ENCODE measurements at regions not wholly inside any gene's neighbourhood (a gene's known extent, or its start where the extent isn't known, plus 50 kb on each side); places are given as distances from the start of the nearest gene placed in this dataset.
"Not testable (repeated sequence)": the region's sequence is repeated elsewhere in the genome, so short reads cannot be mapped to it uniquely, and the experiment has no call there.

GRCh38 chr2:16240402-16240801 is 300.1 kb downstream of the MYCN start:
- no peaks in the 10 kb centered on the region for H3K36me3 Mint-ChIP-seq (ENCODE audit: low read depth)
- no peak for DNase-seq (ENCODE audit: low spot score)
- H3K4me3 Mint-ChIP-seq (ENCODE audit: low read depth), result no peak overlapping the region
- H3K27me3 Mint-ChIP-seq (ENCODE audit: low read depth), result no peaks in the 10 kb centered on the region
- H3K4me1 Mint-ChIP-seq (ENCODE audit: low read depth), result no peaks in the 10 kb centered on the region
- no peaks in the 10 kb centered on the region for H3K9me3 Mint-ChIP-seq
- no peak overlapping the region for H3K27ac Mint-ChIP-seq
- intact Hi-C loops (cut with micrococcal nuclease), result no loop called here

GRCh38 chr2:16239296-16239850 is 299.0 kb downstream of the MYCN start:
- Mint-ChIP-seq H3K27ac (no peak overlapping the region), H3K9me3 (no peaks in the 10 kb centered on the region), H3K4me1 (ENCODE audit: low read depth) (no peaks in the 10 kb centered on the region), H3K27me3 (ENCODE audit: low read depth) (no peaks in the 10 kb centered on the region), H3K4me3 (ENCODE audit: low read depth) (no peak overlapping the region), H3K36me3 (ENCODE audit: low read depth) (no peaks in the 10 kb centered on the region)
- no peak for DNase-seq (ENCODE audit: low spot score)
- intact Hi-C loops (cut with micrococcal nuclease), result no loop called here

- H3K27ac Mint-ChIP-seq, result no peak overlapping the region
Observed at GRCh38 chr2:16238786-16239185, 298.4 kb downstream of the MYCN start.

GRCh38 chr2:16238001-16238761 is 297.8 kb downstream of the MYCN start:
- Mint-ChIP-seq H3K27me3 (ENCODE audit: low read depth) (no peaks in the 10 kb centered on the region), H3K9me3 (no peaks in the 10 kb centered on the region), H3K4me1 (ENCODE audit: low read depth) (no peaks in the 10 kb centered on the region), H3K4me3 (ENCODE audit: low read depth) (no peak overlapping the region), H3K36me3 (ENCODE audit: low read depth) (no peaks in the 10 kb centered on the region), H3K27ac (no peak overlapping the region)
- intact Hi-C loops (cut with micrococcal nuclease), result no loop called here
- no peak for DNase-seq (ENCODE audit: low spot score)

More at GRCh38 chr2:16238786-16239185, 298.4 kb downstream of the MYCN start:
- Mint-ChIP-seq H3K9me3 (no peaks in the 10 kb centered on the region), H3K4me1 (ENCODE audit: low read depth) (no peaks in the 10 kb centered on the region), H3K27me3 (ENCODE audit: low read depth) (no peaks in the 10 kb centered on the region), H3K4me3 (ENCODE audit: low read depth) (no peak overlapping the region), H3K36me3 (ENCODE audit: low read depth) (no peaks in the 10 kb centered on the region)
- DNase-seq (ENCODE audit: low spot score), result no peak
- intact Hi-C loops (cut with micrococcal nuclease), result no loop called here

- no peak for DNase-seq (ENCODE audit: low spot score)
Observed at GRCh38 chr2:16235747-16236146, 295.4 kb downstream of the MYCN start.

GRCh38 chr2:16235291-16235690 is 294.9 kb downstream of the MYCN start:
- intact Hi-C loops (cut with micrococcal nuclease); H3K4me1 Mint-ChIP-seq (ENCODE audit: low read depth); H3K27ac Mint-ChIP-seq; DNase-seq (ENCODE audit: low spot score); H3K36me3 Mint-ChIP-seq (ENCODE audit: low read depth); H3K27me3 Mint-ChIP-seq (ENCODE audit: low read depth); H3K4me3 Mint-ChIP-seq (ENCODE audit: low read depth); H3K9me3 Mint-ChIP-seq: not testable (repeated sequence)

More at GRCh38 chr2:16235747-16236146, 295.4 kb downstream of the MYCN start:
- H3K4me3 Mint-ChIP-seq (ENCODE audit: low read depth), result no peak overlapping the region
- no peaks in the 10 kb centered on the region for H3K36me3 Mint-ChIP-seq (ENCODE audit: low read depth)
- H3K9me3 Mint-ChIP-seq, result no peaks in the 10 kb centered on the region
- no peaks in the 10 kb centered on the region for H3K4me1 Mint-ChIP-seq (ENCODE audit: low read depth)
- H3K27me3 Mint-ChIP-seq (ENCODE audit: low read depth), result no peaks in the 10 kb centered on the region
- intact Hi-C loops (cut with micrococcal nuclease), result no loop called here
- H3K27ac Mint-ChIP-seq, result no peak overlapping the region

- Mint-ChIP-seq H3K27me3 (ENCODE audit: low read depth) (no peaks in the 10 kb centered on the region), H3K4me3 (ENCODE audit: low read depth) (no peak overlapping the region), H3K36me3 (ENCODE audit: low read depth) (no peaks in the 10 kb centered on the region), H3K4me1 (ENCODE audit: low read depth) (no peaks in the 10 kb centered on the region), H3K9me3 (no peaks in the 10 kb centered on the region), H3K27ac (no peak overlapping the region)
- DNase-seq (ENCODE audit: low spot score), result no peak
- intact Hi-C loops (cut with micrococcal nuclease), result no loop called here
Observed at GRCh38 chr2:16228951-16229350, 288.6 kb downstream of the MYCN start.

GRCh38 chr2:16228471-16228870 is 288.1 kb downstream of the MYCN start:
- intact Hi-C loops (cut with micrococcal nuclease), result no loop called here
- Mint-ChIP-seq H3K9me3 (no peaks in the 10 kb centered on the region), H3K27ac (no peak overlapping the region), H3K27me3 (ENCODE audit: low read depth) (no peaks in the 10 kb centered on the region), H3K4me3 (ENCODE audit: low read depth) (no peak overlapping the region), H3K4me1 (ENCODE audit: low read depth) (no peaks in the 10 kb centered on the region), H3K36me3 (ENCODE audit: low read depth) (no peaks in the 10 kb centered on the region)
- DNase-seq (ENCODE audit: low spot score), result no peak

- H3K27me3 Mint-ChIP-seq (ENCODE audit: low read depth), result no peaks in the 10 kb centered on the region
- intact Hi-C loops (cut with micrococcal nuclease), result no loop called here
- H3K36me3 Mint-ChIP-seq (ENCODE audit: low read depth), result no peaks in the 10 kb centered on the region
- no peaks in the 10 kb centered on the region for H3K9me3 Mint-ChIP-seq
- H3K27ac Mint-ChIP-seq, result no peak overlapping the region
- no peaks in the 10 kb centered on the region for H3K4me1 Mint-ChIP-seq (ENCODE audit: low read depth)
- H3K4me3 Mint-ChIP-seq (ENCODE audit: low read depth), result no peak overlapping the region
- DNase-seq (ENCODE audit: low spot score), result no peak
Observed at GRCh38 chr2:16227811-16228462, 287.6 kb downstream of the MYCN start.

- no peaks in the 10 kb centered on the region for H3K36me3 Mint-ChIP-seq (ENCODE audit: low read depth)
- H3K27me3 Mint-ChIP-seq (ENCODE audit: low read depth), result no peaks in the 10 kb centered on the region
- no peak for DNase-seq (ENCODE audit: low spot score)
- no peak overlapping the region for H3K4me3 Mint-ChIP-seq (ENCODE audit: low read depth)
- H3K4me1 Mint-ChIP-seq (ENCODE audit: low read depth), result no peaks in the 10 kb centered on the region
- intact Hi-C loops (cut with micrococcal nuclease), result no loop called here
- H3K27ac Mint-ChIP-seq, result no peak overlapping the region
- H3K9me3 Mint-ChIP-seq, result no peaks in the 10 kb centered on the region
Observed at GRCh38 chr2:16226943-16227664, 286.8 kb downstream of the MYCN start.

GRCh38 chr2:16226381-16226780 is 286.0 kb downstream of the MYCN start:
- no peak for DNase-seq (ENCODE audit: low spot score)
- no peak overlapping the region for H3K4me3 Mint-ChIP-seq (ENCODE audit: low read depth)
- intact Hi-C loops (cut with micrococcal nuclease), result no loop called here

GRCh38 chr2:16225545-16225944 is 285.2 kb downstream of the MYCN start:
- intact Hi-C loops (cut with micrococcal nuclease), result no loop called here
- H3K4me3 Mint-ChIP-seq (ENCODE audit: low read depth), result no peak overlapping the region

More at GRCh38 chr2:16226381-16226780, 286.0 kb downstream of the MYCN start:
- Mint-ChIP-seq H3K4me1 (ENCODE audit: low read depth) (no peaks in the 10 kb centered on the region), H3K9me3 (no peaks in the 10 kb centered on the region), H3K27ac (no peak overlapping the region), H3K27me3 (ENCODE audit: low read depth) (no peaks in the 10 kb centered on the region), H3K36me3 (ENCODE audit: low read depth) (no peaks in the 10 kb centered on the region)

GRCh38 chr2:16225071-16225470 is 284.7 kb downstream of the MYCN start:
- Mint-ChIP-seq H3K27me3 (ENCODE audit: low read depth) (no peaks in the 10 kb centered on the region), H3K36me3 (ENCODE audit: low read depth) (no peaks in the 10 kb centered on the region), H3K27ac (no peak overlapping the region), H3K9me3 (no peaks in the 10 kb centered on the region), H3K4me3 (ENCODE audit: low read depth) (no peak overlapping the region), H3K4me1 (ENCODE audit: low read depth) (no peaks in the 10 kb centered on the region)
- intact Hi-C loops (cut with micrococcal nuclease), result no loop called here
- DNase-seq (ENCODE audit: low spot score), result no peak

More at GRCh38 chr2:16225545-16225944, 285.2 kb downstream of the MYCN start:
- H3K9me3 Mint-ChIP-seq, result no peaks in the 10 kb centered on the region
- no peaks in the 10 kb centered on the region for H3K4me1 Mint-ChIP-seq (ENCODE audit: low read depth)
- no peak overlapping the region for H3K27ac Mint-ChIP-seq
- H3K27me3 Mint-ChIP-seq (ENCODE audit: low read depth), result no peaks in the 10 kb centered on the region
- H3K36me3 Mint-ChIP-seq (ENCODE audit: low read depth), result no peaks in the 10 kb centered on the region
- DNase-seq (ENCODE audit: low spot score), result no peak

Data from activated T-helper 2 cell treated with anti-CD3 and anti-CD28 coated beads, Interferon-gamma antibody, Interleukin-2, Interleukin-4, amounts not matched to agents 10 μg/mL and 5 μg/mL and 100 μg/mL, durations not matched to agents 14 hours and 24 hours and 36 hours (primary cell).